ENCODE measurements at regions not wholly inside any gene's neighbourhood (a gene's known extent, or its start where the extent isn't known, plus 50 kb on each side); places are given as distances from the start of the nearest gene placed in this dataset.

DNA sequence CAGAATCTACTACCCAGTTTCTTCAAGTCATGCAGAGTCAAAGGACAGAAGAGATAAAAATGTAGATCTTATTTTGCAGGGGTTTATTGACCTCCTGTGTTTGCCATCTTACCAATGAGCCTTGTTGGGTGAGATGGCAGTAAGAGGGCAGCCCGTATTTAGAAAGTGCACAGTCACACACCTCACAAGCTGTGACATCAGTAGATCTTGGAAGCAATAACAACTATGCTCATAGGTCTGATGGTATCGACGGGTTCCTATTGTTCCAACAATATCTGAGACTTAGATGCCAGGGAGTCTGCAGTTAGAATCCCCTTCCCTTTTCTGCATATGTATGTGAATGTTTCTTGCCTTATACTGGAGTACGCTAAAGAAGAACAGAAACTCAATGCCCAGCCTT, 189.0 kb upstream of the DYRK2 start:
- TF ChIP-seq, protein P1, sequence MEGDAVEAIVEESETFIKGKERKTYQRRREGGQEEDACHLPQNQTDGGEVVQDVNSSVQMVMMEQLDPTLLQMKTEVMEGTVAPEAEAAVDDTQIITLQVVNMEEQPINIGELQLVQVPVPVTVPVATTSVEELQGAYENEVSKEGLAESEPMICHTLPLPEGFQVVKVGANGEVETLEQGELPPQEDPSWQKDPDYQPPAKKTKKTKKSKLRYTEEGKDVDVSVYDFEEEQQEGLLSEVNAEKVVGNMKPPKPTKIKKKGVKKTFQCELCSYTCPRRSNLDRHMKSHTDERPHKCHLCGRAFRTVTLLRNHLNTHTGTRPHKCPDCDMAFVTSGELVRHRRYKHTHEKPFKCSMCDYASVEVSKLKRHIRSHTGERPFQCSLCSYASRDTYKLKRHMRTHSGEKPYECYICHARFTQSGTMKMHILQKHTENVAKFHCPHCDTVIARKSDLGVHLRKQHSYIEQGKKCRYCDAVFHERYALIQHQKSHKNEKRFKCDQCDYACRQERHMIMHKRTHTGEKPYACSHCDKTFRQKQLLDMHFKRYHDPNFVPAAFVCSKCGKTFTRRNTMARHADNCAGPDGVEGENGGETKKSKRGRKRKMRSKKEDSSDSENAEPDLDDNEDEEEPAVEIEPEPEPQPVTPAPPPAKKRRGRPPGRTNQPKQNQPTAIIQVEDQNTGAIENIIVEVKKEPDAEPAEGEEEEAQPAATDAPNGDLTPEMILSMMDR (IDR thresholded peaks at IDR 0.05; ENCODE audit: insufficient read depth, low read length, poor library complexity, severe bottlenecking) = no peak
- no peak for TF ChIP-seq EZH2phosphoT487 (conservative IDR thresholded peaks at IDR 0.05; ENCODE audit: low read length)
